GM12864 (cell line): ENCODE measurements at regions not wholly inside any gene's neighbourhood (a gene's known extent, or its start where the extent isn't known, plus 50 kb on each side); places are given as distances from the start of the nearest gene placed in this dataset.

ENCODE experiments used
- DNase-seq: peaks from one replicate; pipeline ENCODE4 v3.0.0-alpha.2; 2011; ENCODE audit warnings: low read depth
- H3K4me3 ChIP-seq: 2 replicates; pipeline ENCODE4 v1.5.1; 2011; ENCODE audit warnings: mild to moderate bottlenecking, low read depth, low read length, control low read depth
- TF ChIP-seq, protein P1 (sequence below): IDR thresholded peaks from 2 replicates; pipeline ENCODE4 v1.5.1; 2011; ENCODE audit warnings: low read depth, mild to moderate bottlenecking, moderate library complexity, low read length, control low read depth, inconsistent platforms; ENCODE audit errors: missing control alignments

DNA sequence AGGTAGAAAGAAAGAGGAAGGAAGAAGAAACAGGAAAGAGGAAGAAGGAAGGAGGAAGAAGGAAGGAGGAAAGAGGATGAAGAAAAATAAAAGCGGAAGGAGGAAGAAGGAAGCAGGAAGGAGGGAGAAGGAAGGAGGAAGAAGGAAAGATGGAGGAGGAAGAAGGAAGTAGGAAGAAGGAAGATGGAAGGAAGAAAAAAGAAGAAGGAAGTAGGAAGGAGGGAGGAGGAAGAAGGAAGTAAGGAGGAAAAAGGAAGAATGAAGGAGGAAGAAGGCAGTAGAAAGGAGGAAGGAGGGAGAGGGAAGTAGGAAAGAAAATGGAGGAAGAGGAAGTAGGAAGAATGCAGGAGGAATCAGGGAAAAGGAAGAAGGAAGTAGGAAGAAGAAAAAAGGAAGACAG, 191.1 kb upstream of the TBL1X start:
- no peak overlapping the region for H3K4me3 ChIP-seq
- DNase-seq = no peak
- TF ChIP-seq, protein P1, sequence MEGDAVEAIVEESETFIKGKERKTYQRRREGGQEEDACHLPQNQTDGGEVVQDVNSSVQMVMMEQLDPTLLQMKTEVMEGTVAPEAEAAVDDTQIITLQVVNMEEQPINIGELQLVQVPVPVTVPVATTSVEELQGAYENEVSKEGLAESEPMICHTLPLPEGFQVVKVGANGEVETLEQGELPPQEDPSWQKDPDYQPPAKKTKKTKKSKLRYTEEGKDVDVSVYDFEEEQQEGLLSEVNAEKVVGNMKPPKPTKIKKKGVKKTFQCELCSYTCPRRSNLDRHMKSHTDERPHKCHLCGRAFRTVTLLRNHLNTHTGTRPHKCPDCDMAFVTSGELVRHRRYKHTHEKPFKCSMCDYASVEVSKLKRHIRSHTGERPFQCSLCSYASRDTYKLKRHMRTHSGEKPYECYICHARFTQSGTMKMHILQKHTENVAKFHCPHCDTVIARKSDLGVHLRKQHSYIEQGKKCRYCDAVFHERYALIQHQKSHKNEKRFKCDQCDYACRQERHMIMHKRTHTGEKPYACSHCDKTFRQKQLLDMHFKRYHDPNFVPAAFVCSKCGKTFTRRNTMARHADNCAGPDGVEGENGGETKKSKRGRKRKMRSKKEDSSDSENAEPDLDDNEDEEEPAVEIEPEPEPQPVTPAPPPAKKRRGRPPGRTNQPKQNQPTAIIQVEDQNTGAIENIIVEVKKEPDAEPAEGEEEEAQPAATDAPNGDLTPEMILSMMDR = no peak

DNA sequence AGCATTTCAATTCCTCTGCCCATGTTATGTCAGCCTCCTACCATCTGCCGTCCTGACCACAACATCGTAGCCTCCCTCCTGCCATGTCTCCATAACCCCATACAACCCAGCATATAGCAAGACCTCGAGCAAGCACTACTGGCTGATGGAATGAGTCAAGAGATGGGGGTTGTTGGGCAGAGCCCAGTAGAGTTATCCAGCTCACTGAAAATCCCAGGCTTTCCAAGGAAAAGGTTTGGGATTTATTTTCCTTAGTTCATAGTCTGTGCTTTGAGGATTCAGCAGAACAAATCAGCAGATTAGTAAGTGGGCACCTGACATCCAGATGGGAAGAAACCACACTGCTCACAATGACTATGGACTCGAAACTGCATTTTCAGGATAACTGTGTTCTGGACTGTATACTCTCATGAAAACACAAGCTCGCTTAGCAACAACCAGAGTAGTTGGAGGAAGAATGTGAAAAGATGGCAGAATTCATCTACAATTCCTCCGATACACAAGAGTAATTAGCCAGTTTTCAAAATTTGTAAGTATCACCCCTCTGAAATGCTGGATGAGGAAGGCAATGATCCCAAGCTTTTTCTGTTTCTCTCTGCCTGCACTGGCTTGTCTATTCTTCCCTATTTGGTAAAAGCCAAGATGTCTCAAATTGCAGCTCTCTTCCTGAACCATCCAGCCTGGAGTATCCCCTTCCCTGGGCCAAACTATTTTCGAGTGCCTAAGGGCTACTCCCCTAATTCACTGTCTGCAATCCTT, 186.2 kb upstream of the TBL1X start:
- TF ChIP-seq, protein P1 = no peak
- no peak for DNase-seq
- no peak overlapping the region for H3K4me3 ChIP-seq

DNA sequence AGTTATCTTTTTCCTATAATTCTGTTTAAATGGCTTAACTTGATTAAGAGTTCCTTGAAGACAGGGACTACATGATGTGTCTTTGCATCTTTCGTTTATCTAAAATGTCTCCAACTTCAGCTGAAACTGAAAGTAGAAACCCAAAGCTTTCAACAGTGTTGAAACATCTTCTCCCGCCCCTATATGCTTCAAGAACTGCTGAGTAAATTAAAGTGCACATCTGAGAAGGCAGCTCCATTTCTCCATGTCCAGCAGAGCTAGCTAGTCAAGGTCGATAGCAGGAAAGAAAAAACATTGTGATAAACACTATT, 185.7 kb upstream of the TBL1X start:
- no peak overlapping the region for H3K4me3 ChIP-seq
- TF ChIP-seq, protein P1 = no peak
- DNase-seq = no peak

DNA sequence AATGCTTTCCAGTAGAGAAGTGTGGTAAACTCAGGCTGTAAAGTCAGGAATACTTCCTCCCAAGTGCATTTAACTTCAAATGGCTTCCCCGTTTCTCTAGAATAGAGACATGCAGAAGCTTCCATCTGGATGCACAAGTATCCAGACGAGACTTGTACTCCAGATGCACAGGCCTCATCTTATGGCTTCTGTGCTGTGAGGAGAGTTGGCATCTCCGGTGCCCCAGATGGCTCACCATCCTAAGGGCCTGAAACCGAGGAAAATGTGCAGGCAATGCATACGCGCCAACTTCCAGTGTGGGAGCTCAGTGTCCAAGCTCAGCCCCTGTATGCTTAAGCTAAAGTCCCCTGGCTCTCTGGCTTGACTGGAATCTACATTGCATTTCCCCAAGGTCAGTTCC, 184.0 kb upstream of the TBL1X start:
- no peak overlapping the region for H3K4me3 ChIP-seq
- DNase-seq = no peak
- TF ChIP-seq, protein P1 = no peak

DNA sequence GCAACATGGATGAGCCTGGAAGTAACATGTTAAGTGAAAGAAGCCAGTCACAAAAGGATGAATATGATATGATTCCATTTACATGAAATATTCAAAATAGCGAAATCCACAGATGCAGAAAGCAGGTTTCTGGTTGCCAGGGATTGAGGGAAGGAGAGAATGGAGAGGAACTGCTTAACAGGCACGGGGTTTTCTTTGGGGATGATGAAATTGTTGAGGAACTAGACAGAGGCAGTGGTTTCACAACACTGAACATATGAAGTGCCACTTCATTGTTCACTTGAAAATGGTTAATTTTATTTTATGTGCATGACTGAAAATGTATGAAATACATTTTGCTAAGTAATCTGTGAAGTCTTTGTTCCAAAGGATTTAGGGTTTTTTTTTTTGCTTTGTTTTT, 182.5 kb upstream of the TBL1X start:
- no peak overlapping the region for H3K4me3 ChIP-seq
- TF ChIP-seq, protein P1 = no peak
- DNase-seq = no peak

DNA sequence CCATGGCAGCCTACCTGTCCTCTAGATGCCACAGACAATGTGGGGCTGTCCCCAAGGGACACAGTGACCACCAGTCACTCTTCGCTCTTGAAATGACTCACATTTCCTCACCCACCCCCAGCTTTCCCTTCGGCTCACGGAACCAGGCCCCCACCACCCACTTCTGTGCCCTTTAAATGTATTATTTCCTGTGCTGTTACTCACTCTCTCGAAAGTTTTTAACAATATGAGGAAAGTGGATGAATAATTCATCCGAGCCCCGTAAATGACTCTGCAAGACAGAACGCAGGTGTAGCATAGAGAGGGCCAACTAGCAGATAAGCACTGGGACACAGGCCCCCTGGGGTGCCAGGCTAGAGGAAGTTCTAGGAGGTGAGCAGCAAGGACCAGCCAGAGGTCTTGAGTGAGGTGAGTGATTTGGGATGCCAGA, 179.5 kb upstream of the TBL1X start:
- TF ChIP-seq, protein P1 = no peak
- no peak for DNase-seq
- H3K4me3 ChIP-seq = no peak overlapping the region

DNA sequence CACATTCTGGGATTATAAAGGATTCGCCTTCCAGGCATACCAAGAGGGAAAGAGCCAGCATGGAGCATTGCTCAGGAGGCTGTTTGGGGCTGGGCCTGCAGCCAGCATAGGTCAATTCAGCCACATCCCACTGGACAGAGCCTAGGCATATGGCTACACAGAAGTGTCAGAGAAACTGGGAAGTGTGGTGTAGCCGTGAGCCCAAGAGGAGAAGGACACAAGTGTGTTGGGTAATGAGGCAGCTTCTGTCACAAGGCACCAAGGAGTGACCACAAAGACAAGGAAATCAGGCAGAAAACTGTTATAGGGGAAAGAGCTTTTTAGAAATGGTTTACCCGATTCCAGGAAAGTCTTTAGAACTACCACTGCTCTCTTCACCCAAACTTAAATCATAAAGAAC, 178.6 kb upstream of the TBL1X start:
- no peak overlapping the region for H3K4me3 ChIP-seq
- DNase-seq = no peak
- TF ChIP-seq, protein P1 = no peak
